Chondrocyte (in vitro differentiated cells): ENCODE measurements at regions not wholly inside any gene's neighbourhood (a gene's known extent, or its start where the extent isn't known, plus 50 kb on each side); places are given as distances from the start of the nearest gene placed in this dataset.

ENCODE experiments used
- DNase-seq: peaks from one replicate; pipeline ENCODE4 v3.0.0; 2021; ENCODE audit warnings: mixed read lengths, low spot score
- H3K27ac Mint-ChIP-seq: one replicate; pipeline ENCODE4 v1.8.0; 2021; ENCODE audit warnings: mild to moderate bottlenecking, moderate library complexity, mixed read lengths; ENCODE audit not compliant: unreplicated experiment
- H3K27me3 Mint-ChIP-seq: 2 replicates; pipeline ENCODE4 v1.8.0; 2021; ENCODE audit warnings: low read depth, mixed read lengths
- H3K36me3 Mint-ChIP-seq: 2 replicates; pipeline ENCODE4 v1.8.0; 2021; ENCODE audit warnings: low read depth, mixed read lengths
- H3K4me1 Mint-ChIP-seq: 2 replicates; pipeline ENCODE4 v1.8.0; 2021; ENCODE audit warnings: low read depth, mild to moderate bottlenecking, mixed read lengths
- H3K4me3 Mint-ChIP-seq: one replicate; pipeline ENCODE4 v1.8.0; 2021; ENCODE audit warnings: mild to moderate bottlenecking, moderate library complexity, mixed read lengths; ENCODE audit not compliant: unreplicated experiment
- H3K9me3 Mint-ChIP-seq: 2 replicates; pipeline ENCODE4 v1.8.0; 2021; ENCODE audit warnings: low read depth, mixed read lengths
- CTCF ChIP-seq: fragments of 200-600 bp; sonication (generic); IDR thresholded peaks from 2 replicates; pipeline ENCODE4 v1.5.0; 2021; ENCODE audit warnings: antibody characterized with exemption, mild to moderate bottlenecking, moderate library complexity

- DNase-seq, result no peak
- peaks cover 9% of the 10 kb centered on the region for H3K27me3 Mint-ChIP-seq
- no peak for TF ChIP-seq CTCF
- no peak overlapping the region for H3K4me3 Mint-ChIP-seq
- peaks cover 3% of the 10 kb centered on the region for H3K4me1 Mint-ChIP-seq
- peaks cover 2% of the 10 kb centered on the region for H3K9me3 Mint-ChIP-seq
- no peaks in the 10 kb centered on the region for H3K36me3 Mint-ChIP-seq
- no peak overlapping the region for H3K27ac Mint-ChIP-seq
Measured at GRCh38 chr7:79833616-79834015, 301.0 kb upstream of the GNAI1 start.

- no peaks in the 10 kb centered on the region for H3K4me1 Mint-ChIP-seq
- H3K4me3 Mint-ChIP-seq, result no peak overlapping the region
- H3K9me3 Mint-ChIP-seq, result no peaks in the 10 kb centered on the region
- H3K27me3 Mint-ChIP-seq, result peaks cover 19% of the 10 kb centered on the region
- H3K36me3 Mint-ChIP-seq, result no peaks in the 10 kb centered on the region
- H3K27ac Mint-ChIP-seq, result no peak overlapping the region
- TF ChIP-seq CTCF, result no peak
- no peak for DNase-seq
Measured at GRCh38 chr7:79828866-79829265, 305.8 kb upstream of the GNAI1 start.

- no peak overlapping the region for H3K4me3 Mint-ChIP-seq
- no peaks in the 10 kb centered on the region for H3K4me1 Mint-ChIP-seq
- no peak for DNase-seq
- no peak overlapping the region for H3K27ac Mint-ChIP-seq
- H3K36me3 Mint-ChIP-seq, result no peaks in the 10 kb centered on the region
- peaks cover 17% of the 10 kb centered on the region for H3K27me3 Mint-ChIP-seq
- TF ChIP-seq CTCF, result no peak
- H3K9me3 Mint-ChIP-seq, result no peaks in the 10 kb centered on the region
Measured at GRCh38 chr7:79823246-79823951, 311.2 kb upstream of the GNAI1 start.

GRCh38 chr7:79822620-79823240 is 311.9 kb upstream of the GNAI1 start:
- no peaks in the 10 kb centered on the region for H3K9me3 Mint-ChIP-seq
- no peak for DNase-seq
- no peaks in the 10 kb centered on the region for H3K36me3 Mint-ChIP-seq
- no peak overlapping the region for H3K27ac Mint-ChIP-seq
- no peaks in the 10 kb centered on the region for H3K4me1 Mint-ChIP-seq
- no peak for TF ChIP-seq CTCF
- H3K27me3 Mint-ChIP-seq, result peaks cover 13% of the 10 kb centered on the region
- H3K4me3 Mint-ChIP-seq, result no peak overlapping the region

GRCh38 chr7:79820387-79820786 is 314.2 kb upstream of the GNAI1 start:
- H3K27me3 Mint-ChIP-seq, result peaks cover 22% of the 10 kb centered on the region
- no peaks in the 10 kb centered on the region for H3K9me3 Mint-ChIP-seq
- H3K4me1 Mint-ChIP-seq, result no peaks in the 10 kb centered on the region
- H3K36me3 Mint-ChIP-seq, result no peaks in the 10 kb centered on the region
- H3K4me3 Mint-ChIP-seq, result no peak overlapping the region
- H3K27ac Mint-ChIP-seq, result no peak overlapping the region
- DNase-seq, result no peak
- TF ChIP-seq CTCF, result no peak
